ENCODE measurements at regions not wholly inside any gene's neighbourhood (a gene's known extent, or its start where the extent isn't known, plus 50 kb on each side); places are given as distances from the start of the nearest gene placed in this dataset.

GRCh38 chr3:152970851-152971250 lies 135.9 kb downstream of the P2RY1 start:
- H2AFZ ChIP-seq (replicated peaks) = no peak overlapping the region
- Mint-ChIP-seq H3K4me1 (no peaks in the 10 kb centered on the region), H3K4me3 (no peak overlapping the region), H3K27ac (no peak overlapping the region), H3K9me3 (peaks cover under 1% of the 10 kb centered on the region), H3K36me3 (no peaks in the 10 kb centered on the region), H3K27me3 (ENCODE audit: insufficient read depth, low read depth) (no peaks in the 10 kb centered on the region)
- H3K4me1 ChIP-seq = no peaks in the 10 kb centered on the region
- no peaks in the 10 kb centered on the region for H3F3A ChIP-seq (ENCODE audit: low read depth)
- no peak overlapping the region for H3K4me3 ChIP-seq
- H3K27me3 ChIP-seq = no peaks in the 10 kb centered on the region
- H3K4me2 ChIP-seq = no peak overlapping the region
- no peak overlapping the region for H3K9ac ChIP-seq
- no peak for DNase-seq (ENCODE audit: low spot score)
- no peaks in the 10 kb centered on the region for H4K20me1 ChIP-seq (ENCODE audit: low read depth)
- TF ChIP-seq EZH2 (IDR thresholded peaks at IDR 0.05) (no peak), EZH2phosphoT487 (IDR thresholded peaks at IDR 0.05) (no peak), CTCF (IDR thresholded peaks at IDR 0.05) (no peak)
- no peaks in the 10 kb centered on the region for H3K79me2 ChIP-seq (ENCODE audit: low read depth)
- H3K9me3 ChIP-seq (ENCODE audit: low read depth) = no peaks in the 10 kb centered on the region
- no peak overlapping the region for H3K27ac ChIP-seq
- H3K36me3 ChIP-seq = no peaks in the 10 kb centered on the region

- no peak overlapping the region for H3K9ac ChIP-seq
- Mint-ChIP-seq H3K4me1 (peaks cover 3% of the 10 kb centered on the region), H3K27me3 (ENCODE audit: insufficient read depth, low read depth) (no peaks in the 10 kb centered on the region), H3K36me3 (no peaks in the 10 kb centered on the region), H3K4me3 (no peak overlapping the region), H3K9me3 (no peaks in the 10 kb centered on the region), H3K27ac (no peak overlapping the region)
- H3K9me3 ChIP-seq (ENCODE audit: low read depth) = no peaks in the 10 kb centered on the region
- no peaks in the 10 kb centered on the region for H3K36me3 ChIP-seq
- no peaks in the 10 kb centered on the region for H3K79me2 ChIP-seq (ENCODE audit: low read depth)
- no peak for DNase-seq (ENCODE audit: low spot score)
- TF ChIP-seq EZH2phosphoT487 (IDR thresholded peaks at IDR 0.05) = no peak
- TF ChIP-seq CTCF (IDR thresholded peaks at IDR 0.05) = no peak
- TF ChIP-seq EZH2 (IDR thresholded peaks at IDR 0.05) = no peak
- no peak overlapping the region for H3K27ac ChIP-seq
- H3K4me3 ChIP-seq = no peak overlapping the region
- no peaks in the 10 kb centered on the region for H3F3A ChIP-seq (ENCODE audit: low read depth)
- no peaks in the 10 kb centered on the region for H3K27me3 ChIP-seq
- H4K20me1 ChIP-seq (ENCODE audit: low read depth) = no peaks in the 10 kb centered on the region
- no peaks in the 10 kb centered on the region for H3K4me1 ChIP-seq
- H2AFZ ChIP-seq (replicated peaks) = no peak overlapping the region
- H3K4me2 ChIP-seq = no peak overlapping the region
Observed at GRCh38 chr3:152971880-152972279, 136.9 kb downstream of the P2RY1 start.

GRCh38 chr3:152973575-152973974 lies 138.6 kb downstream of the P2RY1 start:
- Histone ChIP-seq H3K9ac (no peak overlapping the region), H3K9me3 (ENCODE audit: low read depth) (no peaks in the 10 kb centered on the region), H3K4me3 (no peak overlapping the region), H3K27ac (no peak overlapping the region), H3K36me3 (no peaks in the 10 kb centered on the region), H3K79me2 (ENCODE audit: low read depth) (no peaks in the 10 kb centered on the region), H3K27me3 (no peaks in the 10 kb centered on the region), H4K20me1 (ENCODE audit: low read depth) (no peaks in the 10 kb centered on the region), H3F3A (ENCODE audit: low read depth) (no peaks in the 10 kb centered on the region), H3K4me1 (no peaks in the 10 kb centered on the region), H2AFZ (replicated peaks) (no peak overlapping the region), H3K4me2 (no peak overlapping the region)
- DNase-seq (ENCODE audit: low spot score) = no peak
- no peak overlapping the region for H3K4me3 Mint-ChIP-seq
- no peaks in the 10 kb centered on the region for H3K9me3 Mint-ChIP-seq
- no peaks in the 10 kb centered on the region for H3K27me3 Mint-ChIP-seq (ENCODE audit: insufficient read depth, low read depth)
- H3K4me1 Mint-ChIP-seq = peaks cover 3% of the 10 kb centered on the region
- TF ChIP-seq EZH2 (IDR thresholded peaks at IDR 0.05) = no peak
- no peak for TF ChIP-seq CTCF (IDR thresholded peaks at IDR 0.05)
- no peak for TF ChIP-seq EZH2phosphoT487 (IDR thresholded peaks at IDR 0.05)
- H3K36me3 Mint-ChIP-seq = no peaks in the 10 kb centered on the region
- no peak overlapping the region for H3K27ac Mint-ChIP-seq

GRCh38 chr3:152976239-152976638 lies 141.3 kb downstream of the P2RY1 start:
- Histone ChIP-seq H2AFZ (replicated peaks) (no peak overlapping the region), H3K4me3 (no peak overlapping the region), H3K27me3 (no peaks in the 10 kb centered on the region), H3K9me3 (ENCODE audit: low read depth) (no peaks in the 10 kb centered on the region), H3K36me3 (no peaks in the 10 kb centered on the region), H4K20me1 (ENCODE audit: low read depth) (no peaks in the 10 kb centered on the region), H3K27ac (no peak overlapping the region), H3K9ac (no peak overlapping the region), H3K4me1 (no peaks in the 10 kb centered on the region), H3K79me2 (ENCODE audit: low read depth) (no peaks in the 10 kb centered on the region), H3K4me2 (no peak overlapping the region), H3F3A (ENCODE audit: low read depth) (no peaks in the 10 kb centered on the region)
- no peaks in the 10 kb centered on the region for H3K27me3 Mint-ChIP-seq (ENCODE audit: insufficient read depth, low read depth)
- H3K36me3 Mint-ChIP-seq = no peaks in the 10 kb centered on the region
- H3K4me1 Mint-ChIP-seq = peaks cover 5% of the 10 kb centered on the region
- no peaks in the 10 kb centered on the region for H3K9me3 Mint-ChIP-seq
- no peak overlapping the region for H3K27ac Mint-ChIP-seq
- H3K4me3 Mint-ChIP-seq = no peak overlapping the region
- DNase-seq (ENCODE audit: low spot score) = no peak
- TF ChIP-seq EZH2 (IDR thresholded peaks at IDR 0.05) (no peak), EZH2phosphoT487 (IDR thresholded peaks at IDR 0.05) (no peak), CTCF (IDR thresholded peaks at IDR 0.05) (no peak)
